PFSK-1 (cell line): ENCODE measurements at regions not wholly inside any gene's neighbourhood (a gene's known extent, or its start where the extent isn't known, plus 50 kb on each side); places are given as distances from the start of the nearest gene placed in this dataset.

Source experiments
- FOXP2 ChIP-seq: optimal IDR thresholded peaks from 2 replicates; pipeline ENCODE3; 2011; ENCODE audit warnings: borderline replicate concordance, control low read depth, inconsistent platforms; ENCODE audit not compliant: insufficient read depth; ENCODE audit errors: extremely low read length, extremely low read depth
- POLR2AphosphoS5 ChIP-seq: IDR thresholded peaks from 2 replicates; pipeline ENCODE4 v1.6.1; 2012; ENCODE audit warnings: low read depth, mild to moderate bottlenecking, control low read depth, low read length, moderate library complexity
- SIN3A ChIP-seq: IDR thresholded peaks from 2 replicates; pipeline ENCODE4 v1.6.1; 2012; ENCODE audit warnings: mild to moderate bottlenecking, low read length, moderate library complexity, borderline replicate concordance; ENCODE audit not compliant: insufficient read depth
- TAF1 ChIP-seq: IDR thresholded peaks from 2 replicates; pipeline ENCODE4 v1.6.1; 2012; ENCODE audit warnings: low read length, control low read depth, borderline replicate concordance; ENCODE audit not compliant: insufficient read depth
- TF ChIP-seq, protein P1 (sequence below), 2 experiments: IDR thresholded peaks; 2 replicates each; pipeline versions ENCODE4 v1.6.1 to v1.8.0; 2011 to 2012; ENCODE audit warnings: low read depth in 2 of 2, low read length in 2 of 2, control low read depth in 1 of 2, inconsistent platforms in 1 of 2, mild to moderate bottlenecking in 1 of 2, moderate library complexity in 1 of 2; ENCODE audit not compliant: insufficient read depth in 1 of 2

DNA sequence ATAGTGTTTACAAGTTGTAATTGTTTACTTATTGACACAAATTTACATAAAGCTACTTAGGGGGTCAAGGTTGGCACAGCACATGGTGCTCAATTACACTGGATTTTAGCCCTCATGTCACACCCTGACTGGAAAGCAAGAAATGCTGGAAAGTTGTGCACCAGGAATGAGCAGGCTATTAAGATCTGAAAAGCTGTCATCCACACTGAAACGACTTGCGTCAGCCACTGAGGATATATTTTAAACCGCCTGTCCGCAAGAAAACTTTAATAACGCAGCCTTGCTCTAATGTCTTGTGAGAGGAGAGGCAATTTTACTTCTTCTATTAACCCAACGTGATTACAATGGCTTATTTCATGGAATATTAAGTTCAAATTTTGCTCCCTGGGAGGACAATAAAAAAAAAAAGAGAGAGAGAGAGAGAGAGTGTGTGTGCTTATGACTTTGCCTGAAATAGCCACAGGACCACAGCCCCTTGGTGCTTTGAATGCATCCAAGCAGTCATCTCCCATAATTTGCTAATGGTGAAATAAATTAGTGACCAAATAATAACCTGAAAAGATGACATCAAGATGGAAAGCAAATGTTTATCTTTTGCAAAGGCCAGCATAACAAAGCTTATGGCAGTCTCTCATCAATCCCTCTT lies 425.4 kb upstream of the PSMD7 start:
- TF ChIP-seq, protein P1, sequence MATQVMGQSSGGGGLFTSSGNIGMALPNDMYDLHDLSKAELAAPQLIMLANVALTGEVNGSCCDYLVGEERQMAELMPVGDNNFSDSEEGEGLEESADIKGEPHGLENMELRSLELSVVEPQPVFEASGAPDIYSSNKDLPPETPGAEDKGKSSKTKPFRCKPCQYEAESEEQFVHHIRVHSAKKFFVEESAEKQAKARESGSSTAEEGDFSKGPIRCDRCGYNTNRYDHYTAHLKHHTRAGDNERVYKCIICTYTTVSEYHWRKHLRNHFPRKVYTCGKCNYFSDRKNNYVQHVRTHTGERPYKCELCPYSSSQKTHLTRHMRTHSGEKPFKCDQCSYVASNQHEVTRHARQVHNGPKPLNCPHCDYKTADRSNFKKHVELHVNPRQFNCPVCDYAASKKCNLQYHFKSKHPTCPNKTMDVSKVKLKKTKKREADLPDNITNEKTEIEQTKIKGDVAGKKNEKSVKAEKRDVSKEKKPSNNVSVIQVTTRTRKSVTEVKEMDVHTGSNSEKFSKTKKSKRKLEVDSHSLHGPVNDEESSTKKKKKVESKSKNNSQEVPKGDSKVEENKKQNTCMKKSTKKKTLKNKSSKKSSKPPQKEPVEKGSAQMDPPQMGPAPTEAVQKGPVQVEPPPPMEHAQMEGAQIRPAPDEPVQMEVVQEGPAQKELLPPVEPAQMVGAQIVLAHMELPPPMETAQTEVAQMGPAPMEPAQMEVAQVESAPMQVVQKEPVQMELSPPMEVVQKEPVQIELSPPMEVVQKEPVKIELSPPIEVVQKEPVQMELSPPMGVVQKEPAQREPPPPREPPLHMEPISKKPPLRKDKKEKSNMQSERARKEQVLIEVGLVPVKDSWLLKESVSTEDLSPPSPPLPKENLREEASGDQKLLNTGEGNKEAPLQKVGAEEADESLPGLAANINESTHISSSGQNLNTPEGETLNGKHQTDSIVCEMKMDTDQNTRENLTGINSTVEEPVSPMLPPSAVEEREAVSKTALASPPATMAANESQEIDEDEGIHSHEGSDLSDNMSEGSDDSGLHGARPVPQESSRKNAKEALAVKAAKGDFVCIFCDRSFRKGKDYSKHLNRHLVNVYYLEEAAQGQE (IDR thresholded peaks at IDR 0.05; ENCODE audit: insufficient read depth in 1 of 2, low read depth in 2 of 2, low read length in 2 of 2): no peak
- TF ChIP-seq FOXP2 (no peak), SIN3A (no peak), TAF1 (no peak), POLR2AphosphoS5 (no peak)

DNA sequence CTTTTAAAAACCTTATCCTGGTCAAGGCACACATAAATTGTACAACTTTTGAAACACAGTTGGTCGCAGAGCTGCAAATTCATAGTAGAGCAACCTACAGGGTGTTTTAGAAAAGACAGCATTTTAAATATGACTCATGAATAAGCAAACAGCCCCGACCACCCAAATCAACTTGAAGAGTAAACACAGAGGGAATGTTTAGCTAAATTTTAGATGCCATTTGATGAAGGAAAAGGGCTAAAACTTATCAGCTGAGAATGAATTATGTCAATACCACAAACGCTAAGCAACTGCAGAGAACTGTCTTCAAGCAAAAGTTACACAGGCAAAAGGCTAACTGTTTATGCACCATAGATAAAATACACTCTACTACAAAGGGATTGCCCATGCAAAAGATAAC lies 427.5 kb upstream of the PSMD7 start:
- TF ChIP-seq POLR2AphosphoS5 (no peak), FOXP2 (no peak), SIN3A (no peak), TAF1 (no peak)
- TF ChIP-seq, protein P1 (IDR thresholded peaks at IDR 0.05; ENCODE audit: insufficient read depth in 1 of 2, low read depth in 2 of 2, low read length in 2 of 2): no peak

DNA sequence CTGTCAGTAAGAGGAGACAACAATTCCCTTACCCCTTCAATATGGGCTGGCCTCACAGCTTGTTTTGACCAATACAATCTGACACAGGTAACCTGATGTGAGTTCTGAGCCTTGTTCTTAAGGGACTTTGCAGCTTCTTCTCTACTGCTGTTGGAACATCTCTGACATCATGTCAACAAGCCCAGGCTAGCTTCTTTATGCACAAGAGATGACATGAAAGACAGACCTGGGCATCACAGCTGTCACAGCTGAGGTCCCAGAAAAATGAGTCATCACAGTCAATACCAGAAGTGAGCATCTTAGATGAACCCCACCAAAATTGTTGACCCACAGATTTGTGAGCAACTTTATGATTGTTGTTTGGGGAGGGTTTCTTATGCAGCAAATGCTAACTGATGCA lies 431.7 kb upstream of the PSMD7 start:
- no peak for TF ChIP-seq SIN3A
- TF ChIP-seq, protein P1 (IDR thresholded peaks at IDR 0.05; ENCODE audit: insufficient read depth in 1 of 2, low read depth in 2 of 2, low read length in 2 of 2): no peak
- TF ChIP-seq FOXP2: no peak
- TF ChIP-seq POLR2AphosphoS5: no peak
- no peak for TF ChIP-seq TAF1

DNA sequence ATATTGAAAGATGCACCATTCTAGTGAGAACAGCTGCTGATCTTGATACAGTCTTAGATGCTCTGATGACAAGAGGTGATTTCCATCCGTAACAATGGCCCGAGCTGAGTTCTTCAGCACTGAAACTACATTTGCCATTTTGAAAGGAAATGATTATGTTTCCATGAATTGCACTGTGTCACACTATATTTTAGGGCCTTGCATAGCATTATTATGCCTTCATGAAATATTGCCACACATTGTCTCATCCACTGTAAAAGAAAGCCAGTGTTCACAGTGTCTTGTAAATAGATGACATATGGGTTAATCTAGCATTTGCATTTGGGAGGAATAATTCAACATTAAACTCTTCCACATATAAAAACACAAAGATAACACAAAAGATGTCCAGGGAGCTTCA lies 438.3 kb upstream of the PSMD7 start:
- TF ChIP-seq SIN3A: no peak
- TF ChIP-seq TAF1: no peak
- TF ChIP-seq FOXP2: no peak
- TF ChIP-seq POLR2AphosphoS5: no peak
- TF ChIP-seq, protein P1 (IDR thresholded peaks at IDR 0.05; ENCODE audit: insufficient read depth in 1 of 2, low read depth in 2 of 2, low read length in 2 of 2): no peak
